Gastrocnemius medialis (tissue), 4 donors: ENCODE measurements at regions not wholly inside any gene's neighbourhood (a gene's known extent, or its start where the extent isn't known, plus 50 kb on each side); places are given as distances from the start of the nearest gene placed in this dataset.

Experiments used
- POLR2A ChIP-seq, 2 donors: fragments of 450-650 bp; IDR thresholded peaks; one replicate each; pipeline ENCODE4 v1.6.1; 2017; ENCODE audit warnings: antibody characterized with exemption in 2 of 2, mild to moderate bottlenecking in 2 of 2, moderate library complexity in 2 of 2
- TF ChIP-seq, protein P1 (sequence below), 5 experiments: fragments of 450-650 bp in 3 of 5; fragments of 200-600 bp in 2 of 5; sonication (generic) in 2 of 5; IDR thresholded peaks in 4 of 5; conservative IDR thresholded peaks in 1 of 5; 1 replicate in 4 of 5; 2 replicates in 1 of 5; pipeline ENCODE4 v1.5.1; 2016 to 2019; ENCODE audit warnings: antibody characterized with exemption in 5 of 5, mild to moderate bottlenecking in 3 of 5, moderate library complexity in 3 of 5

DNA sequence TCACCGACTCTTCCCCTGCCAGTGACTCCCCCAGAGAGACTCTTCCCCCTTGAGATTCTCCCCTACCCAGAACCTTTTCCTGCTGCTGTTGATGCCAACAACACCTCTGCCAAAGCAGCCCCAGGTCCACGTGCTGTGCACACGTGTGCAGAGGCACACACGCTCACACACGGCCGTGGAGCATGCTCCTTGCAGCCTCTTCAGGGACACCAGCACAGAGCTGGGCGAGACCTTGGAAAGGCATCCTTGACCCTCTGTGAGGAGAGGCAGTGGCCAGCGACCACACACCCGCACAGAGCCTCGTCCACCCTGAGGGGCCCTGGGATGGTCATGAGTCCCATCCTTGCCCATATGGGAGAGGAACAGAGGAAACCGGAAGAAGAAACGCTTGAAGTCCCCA lies 181.9 kb downstream of the RBFOX3 start:
- TF ChIP-seq, protein P1, sequence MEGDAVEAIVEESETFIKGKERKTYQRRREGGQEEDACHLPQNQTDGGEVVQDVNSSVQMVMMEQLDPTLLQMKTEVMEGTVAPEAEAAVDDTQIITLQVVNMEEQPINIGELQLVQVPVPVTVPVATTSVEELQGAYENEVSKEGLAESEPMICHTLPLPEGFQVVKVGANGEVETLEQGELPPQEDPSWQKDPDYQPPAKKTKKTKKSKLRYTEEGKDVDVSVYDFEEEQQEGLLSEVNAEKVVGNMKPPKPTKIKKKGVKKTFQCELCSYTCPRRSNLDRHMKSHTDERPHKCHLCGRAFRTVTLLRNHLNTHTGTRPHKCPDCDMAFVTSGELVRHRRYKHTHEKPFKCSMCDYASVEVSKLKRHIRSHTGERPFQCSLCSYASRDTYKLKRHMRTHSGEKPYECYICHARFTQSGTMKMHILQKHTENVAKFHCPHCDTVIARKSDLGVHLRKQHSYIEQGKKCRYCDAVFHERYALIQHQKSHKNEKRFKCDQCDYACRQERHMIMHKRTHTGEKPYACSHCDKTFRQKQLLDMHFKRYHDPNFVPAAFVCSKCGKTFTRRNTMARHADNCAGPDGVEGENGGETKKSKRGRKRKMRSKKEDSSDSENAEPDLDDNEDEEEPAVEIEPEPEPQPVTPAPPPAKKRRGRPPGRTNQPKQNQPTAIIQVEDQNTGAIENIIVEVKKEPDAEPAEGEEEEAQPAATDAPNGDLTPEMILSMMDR (IDR thresholded peaks at IDR 0.05 in 4 of 5, conservative IDR thresholded peaks at IDR 0.05 in 1 of 5), result no peak
- no peak for TF ChIP-seq POLR2A (IDR thresholded peaks at IDR 0.05)
